GM12864 (cell line): ENCODE measurements at regions not wholly inside any gene's neighbourhood (a gene's known extent, or its start where the extent isn't known, plus 50 kb on each side); places are given as distances from the start of the nearest gene placed in this dataset.

Source experiments
- DNase-seq: peaks from one replicate; pipeline ENCODE4 v3.0.0-alpha.2; 2011; ENCODE audit warnings: low read depth
- H3K4me3 ChIP-seq: 2 replicates; pipeline ENCODE4 v1.5.1; 2011; ENCODE audit warnings: mild to moderate bottlenecking, low read depth, low read length, control low read depth
- CTCF ChIP-seq: IDR thresholded peaks from 2 replicates; pipeline ENCODE4 v1.5.1; 2011; ENCODE audit warnings: low read depth, mild to moderate bottlenecking, moderate library complexity, low read length, control low read depth, inconsistent platforms; ENCODE audit errors: missing control alignments

- TF ChIP-seq CTCF: no peak
- DNase-seq: no peak
- no peak overlapping the region for H3K4me3 ChIP-seq
Measured at GRCh38 chr20:3354247-3354646, 53.2 kb downstream of the DNAAF9 start.

- no peak for TF ChIP-seq CTCF
- H3K4me3 ChIP-seq: no peak overlapping the region
- no peak for DNase-seq
Measured at GRCh38 chr20:3353646-3354045, 53.8 kb downstream of the DNAAF9 start.

DNA sequence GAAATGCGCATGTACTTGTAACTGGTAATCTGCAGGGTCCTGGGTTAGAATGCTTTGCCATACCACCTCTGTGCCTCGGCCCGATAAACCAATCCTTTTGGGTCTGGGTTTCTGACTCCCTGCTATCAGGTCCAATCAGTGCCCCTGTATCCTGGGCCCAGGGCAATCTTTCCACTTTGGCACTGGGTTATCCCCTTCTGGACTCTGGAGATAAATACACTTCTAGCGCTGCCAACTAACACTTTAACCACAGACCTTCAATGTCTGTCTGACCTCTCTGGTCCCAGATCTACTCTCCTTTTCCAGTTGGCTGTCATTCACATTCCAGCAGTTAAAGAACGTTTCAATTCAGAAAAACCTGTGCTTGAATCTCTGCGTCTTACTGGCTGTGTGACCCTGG is 55.3 kb downstream of the DNAAF9 start:
- TF ChIP-seq CTCF: no peak
- no peak for DNase-seq
- H3K4me3 ChIP-seq: no peak overlapping the region

DNA sequence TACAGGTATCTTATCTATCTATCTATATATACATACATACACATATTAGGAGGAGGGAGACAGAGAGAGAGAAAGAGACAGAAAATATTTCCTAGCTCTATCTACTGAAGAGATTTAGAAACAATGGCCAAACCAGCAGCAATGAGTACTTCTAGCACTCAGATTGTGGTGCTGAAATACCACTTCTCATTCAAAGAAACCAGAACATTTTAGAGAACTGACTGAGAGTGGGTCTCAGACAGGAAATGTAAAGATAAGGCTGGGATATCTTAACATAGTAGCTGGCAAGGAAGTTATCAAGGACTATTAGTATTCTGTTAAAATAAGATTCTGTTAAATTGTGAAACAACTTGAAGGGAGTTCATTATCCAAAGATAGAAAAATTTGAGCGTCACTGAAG is 57.0 kb downstream of the DNAAF9 start:
- DNase-seq: no peak
- H3K4me3 ChIP-seq: no peak overlapping the region
- TF ChIP-seq CTCF: no peak

- TF ChIP-seq CTCF: no peak
- no peak for DNase-seq
- H3K4me3 ChIP-seq: no peak overlapping the region
Measured at GRCh38 chr20:3349786-3350185, 57.7 kb downstream of the DNAAF9 start.

DNA sequence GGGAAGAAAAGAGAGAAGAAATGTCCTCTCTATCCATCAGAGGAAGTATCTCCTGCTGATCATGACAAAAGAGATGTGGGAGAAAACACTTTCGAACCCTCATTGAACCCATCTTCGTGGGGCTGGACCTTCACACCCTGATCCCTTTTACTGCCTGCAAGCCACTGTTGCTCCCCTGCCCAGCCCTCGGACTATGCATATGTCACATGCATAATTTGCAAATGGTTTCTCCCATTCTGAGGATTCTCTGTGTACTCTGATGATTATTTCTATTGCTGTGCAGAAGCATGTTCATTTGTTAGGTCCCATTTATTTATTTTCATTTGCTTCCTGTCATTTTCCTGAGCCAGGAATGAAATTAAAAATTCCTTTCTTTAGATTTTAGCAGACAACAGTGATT is 64.7 kb downstream of the DNAAF9 start:
- no peak overlapping the region for H3K4me3 ChIP-seq
- DNase-seq: no peak
- TF ChIP-seq CTCF: no peak

GRCh38 chr20:3340443-3340842 is 67.0 kb downstream of the DNAAF9 start:
- DNase-seq: no peak
- no peak for TF ChIP-seq CTCF

More at GRCh38 chr20:3340443-3340842, 67.0 kb downstream of the DNAAF9 start:
- H3K4me3 ChIP-seq: no peak overlapping the region
